Activated CD8-positive, alpha-beta memory T cell treated with anti-CD3 and anti-CD28 coated beads, Interleukin-2, amount 50 U/mL, for 1 hour (primary cell): ENCODE measurements at regions not wholly inside any gene's neighbourhood (a gene's known extent, or its start where the extent isn't known, plus 50 kb on each side); places are given as distances from the start of the nearest gene placed in this dataset.
"Not testable (repeated sequence)": the region's sequence is repeated elsewhere in the genome, so short reads cannot be mapped to it uniquely, and the experiment has no call there.

Source experiments
- DNase-seq: peaks from one replicate; pipeline ENCODE4 v3.0.0-alpha.2; 2020; ENCODE audit errors: extremely low read depth

GRCh38 chr7:6938284-6938683 lies 112.2 kb upstream of the CCZ1B start:
- not testable (repeated sequence) for DNase-seq

GRCh38 chr7:6939126-6939525 lies 113.1 kb upstream of the CCZ1B start:
- DNase-seq: not testable (repeated sequence)

- DNase-seq: not testable (repeated sequence)
Measured at GRCh38 chr7:6939896-6940295, 113.8 kb upstream of the CCZ1B start.

- not testable (repeated sequence) for DNase-seq
Measured at GRCh38 chr7:6946873-6947272, 120.8 kb upstream of the CCZ1B start.

- DNase-seq: not testable (repeated sequence)
Measured at GRCh38 chr7:6950231-6950630, 124.2 kb upstream of the CCZ1B start.

GRCh38 chr7:6951553-6951952 lies 125.5 kb upstream of the CCZ1B start:
- not testable (repeated sequence) for DNase-seq

- DNase-seq: not testable (repeated sequence)
Measured at GRCh38 chr7:6953138-6953797, 127.2 kb upstream of the CCZ1B start.

GRCh38 chr7:6953798-6954181 lies 127.7 kb upstream of the CCZ1B start:
- DNase-seq: not testable (repeated sequence)

- not testable (repeated sequence) for DNase-seq
Measured at GRCh38 chr7:6955385-6955784, 129.3 kb upstream of the CCZ1B start.

- not testable (repeated sequence) for DNase-seq
Measured at GRCh38 chr7:6955990-6956566, 130.0 kb upstream of the CCZ1B start.

- not testable (repeated sequence) for DNase-seq
Measured at GRCh38 chr7:6958371-6958770, 132.3 kb upstream of the CCZ1B start.

GRCh38 chr7:6959942-6960341 lies 133.9 kb upstream of the CCZ1B start:
- not testable (repeated sequence) for DNase-seq

GRCh38 chr7:6962871-6963270 lies 136.8 kb upstream of the CCZ1B start:
- not testable (repeated sequence) for DNase-seq

GRCh38 chr7:6965051-6965450 lies 139.0 kb upstream of the CCZ1B start:
- DNase-seq: peak; percentile 21

GRCh38 chr7:6970180-6970579 lies 144.1 kb upstream of the CCZ1B start:
- DNase-seq: not testable (repeated sequence)

GRCh38 chr7:6974876-6975275 lies 148.8 kb upstream of the CCZ1B start:
- DNase-seq: not testable (repeated sequence)

- not testable (repeated sequence) for DNase-seq
Measured at GRCh38 chr7:6975346-6975745, 149.3 kb upstream of the CCZ1B start.

- not testable (repeated sequence) for DNase-seq
Measured at GRCh38 chr7:6977368-6977767, 151.3 kb upstream of the CCZ1B start.

GRCh38 chr7:6978326-6978725 lies 152.3 kb upstream of the CCZ1B start:
- not testable (repeated sequence) for DNase-seq

GRCh38 chr7:6979456-6979855 lies 153.4 kb upstream of the CCZ1B start:
- not testable (repeated sequence) for DNase-seq

GRCh38 chr7:6982375-6982774 lies 156.3 kb upstream of the CCZ1B start:
- not testable (repeated sequence) for DNase-seq

GRCh38 chr7:6986892-6987291 lies 160.8 kb upstream of the CCZ1B start:
- not testable (repeated sequence) for DNase-seq

GRCh38 chr7:6988608-6989007 lies 162.5 kb upstream of the CCZ1B start:
- DNase-seq: not testable (repeated sequence)
